ENCODE measurements at regions not wholly inside any gene's neighbourhood (a gene's known extent, or its start where the extent isn't known, plus 50 kb on each side); places are given as distances from the start of the nearest gene placed in this dataset.
"Not testable (repeated sequence)": the region's sequence is repeated elsewhere in the genome, so short reads cannot be mapped to it uniquely, and the experiment has no call there.

GRCh38 chr12:60568914-60569313 is 973.1 kb downstream of the SLC16A7 start:
- no peak for DNase-seq

- no peak for DNase-seq
Observed at GRCh38 chr12:60577607-60578006, 981.8 kb downstream of the SLC16A7 start.

- not testable (repeated sequence) for DNase-seq
Observed at GRCh38 chr12:60587664-60588063, 991.8 kb downstream of the SLC16A7 start.

GRCh38 chr12:60594035-60594711 is 998.3 kb downstream of the SLC16A7 start:
- no peak for DNase-seq

GRCh38 chr12:60602601-60603000 is 1006.8 kb downstream of the SLC16A7 start:
- DNase-seq, result no peak

GRCh38 chr12:60603475-60603874 is 1007.6 kb downstream of the SLC16A7 start:
- not testable (repeated sequence) for DNase-seq

GRCh38 chr12:60616400-60616799 is 1020.6 kb downstream of the SLC16A7 start:
- DNase-seq, result no peak

GRCh38 chr12:60630796-60631195 is 1035.0 kb downstream of the SLC16A7 start:
- DNase-seq, result no peak

- DNase-seq, result no peak
Observed at GRCh38 chr12:60644076-60644475, 1048.2 kb downstream of the SLC16A7 start.

- DNase-seq, result no peak
Observed at GRCh38 chr12:60666895-60667294, 1071.1 kb downstream of the SLC16A7 start.

GRCh38 chr12:60672949-60673348 is 1077.1 kb downstream of the SLC16A7 start:
- no peak for DNase-seq

GRCh38 chr12:60684988-60685655 is 1089.3 kb downstream of the SLC16A7 start:
- DNase-seq, result no peak

- DNase-seq, result no peak
Observed at GRCh38 chr12:60689137-60689536, 1093.3 kb downstream of the SLC16A7 start.

GRCh38 chr12:60693019-60693626 is 1097.3 kb downstream of the SLC16A7 start:
- no peak for DNase-seq

GRCh38 chr12:60704171-60704914 is 1108.5 kb downstream of the SLC16A7 start:
- no peak for DNase-seq

- DNase-seq, result no peak
Observed at GRCh38 chr12:60710246-60710645, 1114.4 kb downstream of the SLC16A7 start.

- no peak for DNase-seq
Observed at GRCh38 chr12:60714141-60714900, 1118.5 kb downstream of the SLC16A7 start.

- no peak for DNase-seq
Observed at GRCh38 chr12:60724475-60724874, 1128.6 kb downstream of the SLC16A7 start.

- DNase-seq, result no peak
Observed at GRCh38 chr12:60724984-60725383, 1129.2 kb downstream of the SLC16A7 start.

GRCh38 chr12:60752589-60752988 is 1156.8 kb downstream of the SLC16A7 start:
- DNase-seq, result no peak

GRCh38 chr12:60758224-60758623 is 1162.4 kb downstream of the SLC16A7 start:
- no peak for DNase-seq

- no peak for DNase-seq
Observed at GRCh38 chr12:60760965-60761364, 1165.1 kb downstream of the SLC16A7 start.

GRCh38 chr12:60801166-60801565 is 1205.3 kb downstream of the SLC16A7 start:
- DNase-seq, result not testable (repeated sequence)

Data from stimulated activated naive CD4-positive, alpha-beta T cell treated with Interleukin-2 at 50 U/mL for 16 hours (primary cell).